ENCODE measurements at regions not wholly inside any gene's neighbourhood (a gene's known extent, or its start where the extent isn't known, plus 50 kb on each side); places are given as distances from the start of the nearest gene placed in this dataset.
"Not testable (repeated sequence)": the region's sequence is repeated elsewhere in the genome, so short reads cannot be mapped to it uniquely, and the experiment has no call there.

DNA sequence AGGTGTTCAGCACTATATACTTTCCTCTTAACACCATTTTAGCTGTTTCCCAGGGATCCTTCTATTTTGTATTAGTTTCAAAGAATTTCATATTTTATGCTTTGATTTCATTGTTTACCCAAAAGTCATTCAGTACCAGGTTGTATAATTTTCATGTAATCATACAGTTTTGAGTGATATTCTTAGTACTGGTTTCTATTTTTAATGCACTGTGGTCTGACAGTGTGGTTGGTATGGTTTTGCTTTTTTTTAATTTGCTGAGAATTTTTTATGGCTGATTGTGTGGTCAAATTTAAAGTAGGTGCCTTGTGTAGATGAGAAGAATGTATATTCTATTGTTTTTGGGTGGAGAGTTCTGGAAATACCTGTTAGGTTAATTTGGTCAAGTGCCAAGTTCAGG is 323.4 kb upstream of the EPHA6 start:
- DNase-seq = no peak

DNA sequence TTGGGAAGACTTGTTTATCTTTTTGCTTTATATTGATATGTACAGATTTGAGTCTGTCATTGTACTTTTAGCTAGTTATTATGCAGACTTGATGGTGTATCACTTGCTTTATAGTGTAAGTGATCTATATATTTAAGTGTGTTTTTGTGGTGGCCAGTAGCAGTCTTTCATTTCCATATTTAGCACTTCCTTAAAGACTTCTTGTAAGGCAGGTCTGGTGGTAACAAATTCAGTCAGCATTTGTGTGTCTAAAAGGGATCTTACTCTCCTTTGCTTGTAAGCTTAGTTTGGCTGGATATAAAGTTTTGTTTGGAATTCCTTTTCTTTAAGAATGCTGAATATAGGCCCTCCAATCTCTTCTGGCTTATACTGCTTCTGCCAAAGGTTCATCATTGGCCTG is 322.5 kb upstream of the EPHA6 start:
- DNase-seq = no peak

DNA sequence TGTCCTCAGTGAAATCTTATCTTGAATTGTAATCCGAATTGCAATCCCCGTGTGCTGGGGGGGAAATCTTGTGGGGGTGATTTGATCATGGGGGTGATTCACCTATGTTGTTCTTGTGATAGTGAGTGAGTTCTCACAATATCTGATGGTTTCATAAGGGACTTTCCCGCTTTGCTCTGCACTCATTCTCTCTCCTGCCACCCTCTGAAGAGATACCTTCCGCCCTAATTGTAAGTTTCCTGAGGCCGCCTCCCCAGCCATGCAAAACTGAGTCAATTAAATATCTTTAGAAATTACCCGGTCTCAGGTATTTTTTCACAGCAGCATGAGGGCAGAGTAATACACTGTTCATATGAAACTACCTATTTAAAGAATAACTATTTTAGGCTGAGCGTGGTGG is 304.1 kb upstream of the EPHA6 start:
- no peak for DNase-seq

DNA sequence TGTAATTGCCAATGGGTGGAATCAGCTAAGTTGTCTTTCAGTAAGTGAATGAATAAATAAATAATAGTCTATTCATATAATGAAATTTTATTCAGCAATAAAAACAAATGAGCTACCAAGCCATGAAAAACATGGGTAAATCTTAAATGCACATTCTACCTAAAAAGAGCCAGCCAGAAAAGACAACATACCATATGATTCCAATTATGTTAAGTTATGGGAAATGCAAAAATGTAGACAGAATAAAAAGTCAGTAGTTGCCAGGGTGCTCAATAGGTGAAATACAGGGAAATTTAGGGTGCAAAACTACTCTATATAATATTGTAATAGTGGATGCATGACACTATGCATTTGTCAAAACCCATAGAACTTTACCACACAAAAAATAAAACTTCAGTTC is 277.2 kb upstream of the EPHA6 start:
- DNase-seq = no peak

DNA sequence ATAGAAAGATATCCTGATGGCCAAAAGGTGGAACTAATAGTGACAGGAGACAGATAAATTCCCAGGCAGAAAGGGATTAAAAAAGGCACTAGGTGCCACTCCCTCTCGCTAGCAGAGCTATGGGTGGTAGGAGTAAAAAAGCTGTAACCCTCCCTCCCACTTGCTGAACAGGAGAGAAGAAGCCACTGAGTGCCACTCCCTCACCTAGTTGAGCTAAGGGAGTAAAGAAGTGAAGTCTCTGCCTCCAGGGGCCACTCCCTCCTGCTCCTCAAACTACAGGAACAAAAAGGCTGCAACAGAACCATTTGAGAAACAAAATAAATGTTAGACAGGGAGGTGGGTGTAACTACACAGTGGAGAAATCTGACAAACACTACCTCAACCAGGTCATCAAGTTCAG is 276.2 kb upstream of the EPHA6 start:
- no peak for DNase-seq

DNA sequence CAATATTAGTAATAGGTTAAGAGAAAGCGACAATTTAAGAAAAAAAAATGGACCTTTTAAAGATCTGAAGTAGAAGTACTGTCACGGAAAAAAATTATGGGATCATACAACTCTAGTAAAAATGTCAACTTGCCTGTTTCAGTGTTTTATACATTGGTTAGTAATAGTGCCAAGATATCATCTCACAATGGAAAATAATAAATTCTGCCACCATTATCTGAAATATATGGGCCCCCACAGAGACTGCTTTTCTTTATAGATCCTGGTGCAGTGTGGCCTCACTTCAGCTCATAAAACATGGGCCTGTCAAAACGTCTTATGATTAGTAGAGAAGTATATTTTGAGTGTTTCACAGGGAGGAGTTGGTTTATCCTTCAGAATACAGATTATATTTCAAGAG is 266.3 kb upstream of the EPHA6 start:
- DNase-seq = no peak

DNA sequence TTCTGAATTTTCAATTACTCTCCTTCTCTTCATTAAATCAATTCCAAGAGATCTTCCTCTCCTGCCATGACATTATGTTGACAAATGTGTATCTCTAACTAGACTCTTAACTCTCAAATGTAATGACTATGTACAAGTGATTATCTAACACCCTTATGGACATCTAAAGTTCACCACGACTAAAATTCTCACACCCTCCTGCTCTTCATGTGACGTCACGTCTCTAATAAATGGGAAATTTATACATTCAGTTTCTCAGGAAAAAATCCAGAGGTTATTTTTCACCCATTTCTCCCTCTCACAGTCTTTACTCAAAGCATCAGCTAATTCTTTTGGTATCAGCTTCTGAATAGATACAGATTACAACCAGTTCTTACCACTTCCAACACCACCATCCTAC is 237.5 kb upstream of the EPHA6 start:
- no peak for DNase-seq

DNA sequence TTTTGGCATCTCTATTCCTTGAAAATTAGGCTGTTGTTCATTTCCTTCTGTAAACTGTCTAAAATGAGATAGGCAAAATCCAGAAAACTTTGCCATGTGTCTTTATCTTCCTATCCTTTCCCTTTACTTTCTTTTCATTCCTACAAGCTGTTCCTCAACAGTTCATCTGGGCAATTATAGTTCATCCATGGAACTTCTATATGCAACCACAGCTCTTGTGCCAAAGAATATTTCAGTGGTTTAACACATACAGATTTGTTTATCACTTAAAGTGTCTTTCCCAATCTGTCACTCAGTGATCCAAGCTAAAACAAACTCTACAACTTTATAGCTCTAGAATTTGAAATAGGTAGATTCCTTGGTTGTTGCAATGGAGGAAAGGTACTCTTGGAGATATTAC is 230.3 kb upstream of the EPHA6 start:
- DNase-seq = no peak

DNA sequence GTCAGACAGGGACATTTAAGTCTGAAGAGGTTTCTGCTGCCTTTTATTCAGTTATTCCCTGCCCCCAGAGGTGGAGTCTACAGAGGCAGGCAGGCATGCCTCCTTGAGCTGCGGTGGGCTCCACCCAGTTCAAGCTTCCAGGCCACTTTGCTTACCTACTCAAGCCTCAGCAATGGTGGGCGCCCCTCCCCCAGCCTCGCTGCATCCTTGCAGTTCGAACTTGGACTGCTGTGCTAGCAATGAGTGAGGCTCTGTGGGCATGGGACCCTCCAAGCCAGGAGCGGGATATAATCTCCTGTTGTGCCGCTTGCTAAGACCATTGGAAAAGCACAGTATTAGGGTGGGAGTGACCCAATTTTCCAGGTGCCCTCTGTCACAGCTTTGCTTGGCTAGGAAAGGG is 207.5 kb upstream of the EPHA6 start:
- DNase-seq = not testable (repeated sequence)

DNA sequence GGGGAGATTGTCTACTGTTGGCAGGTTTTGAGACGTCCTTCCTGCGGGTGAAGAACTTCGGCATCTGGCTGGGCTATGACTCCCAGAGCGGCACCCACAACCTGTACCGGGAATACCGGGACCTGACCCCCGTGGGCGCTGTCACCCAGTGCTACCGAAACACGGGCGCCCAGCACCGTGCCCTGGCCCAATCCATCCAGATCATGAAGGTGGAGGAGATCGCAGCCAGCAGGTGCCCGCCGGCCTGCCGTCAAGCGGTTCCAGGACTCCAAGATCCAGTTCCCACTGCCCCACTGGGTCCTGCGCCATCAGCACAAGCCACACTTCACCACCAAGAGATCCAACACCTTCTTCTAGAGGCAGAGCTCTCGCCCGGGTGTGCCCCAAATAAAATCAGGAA is 194.9 kb upstream of the EPHA6 start:
- DNase-seq = no peak

DNA sequence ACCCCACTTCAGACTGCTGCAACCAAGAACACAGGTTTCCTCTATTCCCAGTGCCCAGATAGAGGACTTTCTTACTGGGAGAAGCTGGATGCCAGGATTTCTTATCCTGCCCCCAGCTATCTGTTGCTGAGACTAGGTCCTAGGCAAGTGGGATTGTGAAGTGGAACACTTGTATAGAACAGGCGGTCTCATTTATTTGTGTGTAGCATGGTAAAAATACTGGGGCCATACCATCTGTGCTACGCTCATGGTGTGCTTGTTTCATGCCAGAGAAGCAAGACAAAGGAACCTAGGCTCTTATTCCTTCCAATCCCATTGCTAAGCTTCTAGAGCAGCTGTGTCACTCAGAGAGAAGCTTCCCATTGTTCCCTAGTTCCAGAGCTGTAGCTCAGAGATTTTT is 191.5 kb upstream of the EPHA6 start:
- DNase-seq = no peak

DNA sequence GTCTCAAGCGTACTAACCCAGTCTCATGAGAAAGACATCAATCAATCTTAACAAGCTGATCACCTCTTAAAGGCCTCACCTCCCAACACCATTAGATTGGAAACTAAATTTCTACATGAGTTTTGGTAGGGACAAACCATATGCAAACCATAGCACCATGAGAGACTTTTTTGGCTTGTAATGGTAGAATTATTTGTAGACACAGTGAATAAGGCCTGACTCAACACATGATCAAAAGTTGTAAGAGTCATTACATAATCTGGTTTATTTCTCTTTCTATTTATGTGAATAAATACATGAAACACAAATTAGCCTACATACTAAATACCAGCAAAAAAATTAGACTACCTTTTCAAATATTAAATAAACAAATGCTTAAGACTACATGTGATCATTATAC is 183.3 kb upstream of the EPHA6 start:
- DNase-seq = no peak

DNA sequence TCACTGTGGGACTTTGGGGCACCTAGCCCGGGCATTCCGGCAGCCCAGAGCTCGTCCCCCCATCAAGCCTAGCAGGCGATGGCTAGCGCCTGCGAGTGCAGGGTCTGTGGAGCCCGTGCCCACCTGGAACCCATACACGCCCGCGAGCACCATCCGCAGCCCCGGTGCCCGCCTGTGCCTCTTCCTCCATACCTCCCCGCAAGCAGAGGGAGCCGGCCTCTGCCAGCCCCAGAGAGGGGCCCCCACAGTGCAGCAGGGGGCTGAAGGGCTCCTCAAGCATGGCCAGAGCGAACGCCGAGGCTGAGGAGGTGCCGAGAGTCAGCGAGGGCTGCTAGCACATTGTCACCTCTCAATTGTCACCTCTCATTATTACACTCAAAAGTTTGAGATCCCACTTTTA is 167.8 kb upstream of the EPHA6 start:
- no peak for DNase-seq

DNA sequence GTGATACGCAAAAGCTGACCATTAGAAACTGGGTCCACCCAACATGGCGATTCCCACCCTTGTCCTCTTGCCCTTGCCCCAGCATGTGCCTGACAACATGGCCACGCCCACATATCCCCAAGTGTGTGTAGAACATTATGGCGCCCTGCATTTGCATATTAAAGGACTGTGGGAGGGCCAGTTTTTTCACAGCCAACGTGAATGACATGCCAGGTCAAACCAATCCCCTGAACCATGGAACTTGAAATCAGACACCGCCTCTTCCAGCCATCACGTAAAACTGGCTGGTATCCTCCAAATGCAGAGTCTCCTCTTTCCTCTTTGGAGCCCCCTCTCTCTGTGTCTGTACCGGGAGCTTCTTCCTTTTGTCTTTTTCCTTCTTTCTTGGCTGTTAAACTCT is 156.7 kb upstream of the EPHA6 start:
- DNase-seq = no peak

DNA sequence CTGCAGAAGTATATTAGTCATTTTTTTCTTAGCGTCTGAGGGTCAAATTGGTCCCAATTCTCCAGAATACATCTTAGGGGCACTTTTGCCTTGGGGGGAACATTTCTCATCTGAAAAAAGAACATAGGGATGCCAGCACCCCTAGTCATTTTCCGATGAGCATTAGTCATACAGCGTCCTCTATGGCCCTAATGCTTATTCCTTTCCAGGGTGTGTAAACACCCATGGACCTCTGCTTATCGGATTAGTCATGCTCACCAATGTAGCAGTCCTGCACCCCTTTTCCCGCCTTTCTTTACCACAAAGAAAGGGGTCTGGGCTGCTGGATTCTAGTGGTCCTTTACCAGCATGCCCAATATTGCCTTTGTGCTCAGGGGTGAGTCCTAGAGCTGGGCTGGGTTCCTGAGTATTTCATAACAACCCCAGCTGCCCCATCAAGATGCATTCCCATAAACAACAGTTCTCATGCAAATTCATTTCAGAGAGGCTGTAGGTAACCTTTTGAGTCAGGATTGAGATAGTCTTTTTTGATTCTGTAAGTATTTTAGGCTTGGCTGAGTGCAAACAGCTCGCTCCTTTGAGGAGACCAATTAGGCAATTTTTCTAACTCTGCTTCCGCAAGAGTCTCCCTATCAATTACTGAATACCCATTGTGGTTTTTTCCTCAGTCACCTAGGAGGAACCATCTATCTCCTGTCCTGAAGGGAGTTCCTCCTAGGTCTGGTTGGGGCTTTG is 142.4 kb upstream of the EPHA6 start:
- not testable (repeated sequence) for DNase-seq

DNA sequence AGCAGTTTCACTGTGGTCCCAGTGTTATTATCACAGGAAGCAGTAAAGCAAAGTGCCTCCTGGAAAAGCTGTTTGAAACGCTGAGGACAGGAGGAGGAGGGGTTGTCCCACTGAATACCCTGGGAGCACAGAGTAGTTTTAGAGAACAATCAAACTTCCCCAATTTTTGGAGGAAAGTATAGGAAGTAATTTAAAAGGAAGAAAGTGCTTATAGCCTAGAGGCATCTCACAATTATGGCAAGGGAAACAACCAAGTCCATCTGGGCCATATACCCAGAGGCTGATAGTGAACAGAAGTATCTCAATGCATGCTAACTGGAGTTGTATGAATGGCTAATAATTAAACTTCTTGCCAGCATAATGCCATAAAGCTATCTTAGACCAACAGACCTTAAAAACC is 137.2 kb upstream of the EPHA6 start:
- no peak for DNase-seq

DNA sequence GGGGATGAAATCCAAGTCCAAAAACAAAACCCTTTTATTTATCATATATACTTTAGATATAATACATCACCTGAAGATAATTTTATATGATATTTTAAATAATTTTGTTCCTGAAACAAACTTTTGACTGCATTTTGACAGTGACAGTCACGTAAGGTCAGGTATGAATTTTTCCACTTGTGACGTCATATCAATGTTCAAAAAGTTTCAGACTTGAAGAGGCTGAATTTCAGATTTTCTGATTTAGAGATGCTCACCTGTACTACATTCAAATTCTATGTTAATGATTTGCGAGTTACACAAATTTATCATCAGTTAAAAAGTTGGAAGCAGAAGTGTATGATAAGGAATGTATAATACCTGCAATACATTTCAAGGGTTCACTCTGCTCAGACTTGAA is 136.1 kb upstream of the EPHA6 start:
- no peak for DNase-seq

DNA sequence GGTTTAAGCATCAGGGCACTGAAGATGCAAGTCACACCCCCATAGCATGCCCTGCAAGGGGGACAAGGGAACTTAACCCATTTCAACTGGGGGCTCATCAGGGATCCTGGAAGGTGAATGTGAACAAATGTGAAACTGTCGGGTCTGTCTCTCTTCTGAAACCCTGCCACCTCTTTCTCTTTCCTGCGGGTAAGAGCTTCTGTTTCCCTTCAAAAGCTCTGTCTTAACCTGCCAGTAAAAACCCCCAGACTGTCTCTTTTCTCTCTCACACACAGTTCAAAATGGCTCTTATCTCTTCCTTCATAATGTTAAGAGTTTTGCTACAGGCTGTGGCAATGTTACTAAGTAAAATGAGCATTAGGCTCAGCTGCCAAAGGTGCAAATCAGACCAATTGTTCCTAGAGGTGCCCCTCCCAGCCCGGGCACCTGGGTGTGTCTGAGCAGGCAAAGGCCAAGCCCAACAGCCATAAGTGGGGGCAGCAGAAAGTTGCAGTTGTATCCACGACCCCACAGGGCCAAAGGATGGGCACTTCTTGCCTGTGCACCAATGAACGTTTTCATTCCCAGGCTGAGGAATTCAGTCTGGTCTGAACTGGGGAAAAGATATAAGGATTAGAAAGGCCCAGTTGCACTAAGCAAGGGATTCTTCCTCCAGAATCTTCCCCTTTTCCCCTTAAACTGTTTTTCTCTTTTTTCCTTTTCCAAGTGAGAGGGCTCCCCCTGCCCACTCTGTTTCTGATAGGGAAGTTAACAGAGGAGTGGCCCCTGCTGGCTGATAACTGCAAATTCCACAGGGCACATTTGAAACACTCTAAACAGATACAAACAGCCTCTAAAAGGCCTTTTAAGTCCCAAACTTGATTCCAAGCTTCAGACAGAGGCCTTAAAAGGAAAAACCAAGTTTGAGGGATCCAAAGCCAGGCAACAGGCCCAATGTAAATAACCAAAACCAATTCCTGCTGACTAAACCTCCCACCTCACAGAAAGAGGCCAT is 113.8 kb upstream of the EPHA6 start:
- DNase-seq = no peak

DNA sequence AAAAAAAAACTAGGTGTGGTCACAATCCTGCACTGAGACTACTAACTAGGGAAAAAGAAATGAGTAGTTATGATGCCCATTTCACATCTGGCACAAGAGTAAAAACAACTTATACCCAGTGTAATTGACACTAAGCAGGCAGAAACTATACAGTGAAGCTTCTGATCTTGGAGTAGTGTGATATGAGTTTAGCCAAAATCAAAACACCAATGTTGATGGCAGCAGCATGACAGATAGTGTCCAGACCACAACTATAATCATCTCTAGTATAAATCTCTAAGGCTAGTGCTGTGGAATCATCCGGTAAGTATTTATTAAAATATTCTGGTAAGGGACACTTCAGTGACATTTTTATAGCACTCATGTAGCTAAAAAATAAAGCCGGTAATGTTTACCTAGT is 108.5 kb upstream of the EPHA6 start:
- no peak for DNase-seq

DNA sequence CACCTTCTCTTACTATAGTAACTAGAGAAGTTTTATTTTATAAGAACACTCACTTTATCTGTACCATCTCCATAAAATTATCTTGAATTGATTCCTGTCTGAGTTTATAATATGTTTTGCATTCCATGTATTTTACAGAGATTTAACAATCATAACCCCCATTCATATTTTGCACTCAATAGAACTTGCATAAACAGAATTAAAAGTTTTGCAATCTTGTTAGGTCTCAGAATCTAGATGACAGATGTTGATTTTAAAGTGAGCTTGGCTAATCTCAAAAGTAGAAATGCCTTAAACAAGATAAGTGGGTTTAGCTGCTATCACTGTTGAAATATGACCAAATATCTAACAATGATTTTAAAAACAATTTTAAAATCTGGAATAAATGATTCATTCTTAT is 107.9 kb upstream of the EPHA6 start:
- DNase-seq = no peak

DNA sequence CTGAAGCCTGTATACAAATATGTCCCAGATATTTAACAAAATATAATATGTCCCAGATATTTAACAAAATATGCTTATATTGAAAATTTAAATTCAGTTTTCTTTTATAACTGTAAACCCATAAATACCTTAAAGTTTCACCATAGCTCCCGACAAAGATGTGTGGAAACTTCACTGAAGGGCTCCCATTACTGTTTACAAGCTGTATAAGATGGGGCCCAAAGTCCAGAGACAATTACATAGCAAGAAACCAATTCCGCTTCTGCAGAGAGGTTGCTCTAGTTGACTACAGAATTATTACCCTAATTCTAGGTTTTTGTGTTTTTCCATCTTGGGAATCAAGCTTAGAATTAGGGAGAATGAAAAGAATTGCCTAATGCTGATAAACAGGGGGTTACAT is 102.6 kb upstream of the EPHA6 start:
- DNase-seq = no peak

DNA sequence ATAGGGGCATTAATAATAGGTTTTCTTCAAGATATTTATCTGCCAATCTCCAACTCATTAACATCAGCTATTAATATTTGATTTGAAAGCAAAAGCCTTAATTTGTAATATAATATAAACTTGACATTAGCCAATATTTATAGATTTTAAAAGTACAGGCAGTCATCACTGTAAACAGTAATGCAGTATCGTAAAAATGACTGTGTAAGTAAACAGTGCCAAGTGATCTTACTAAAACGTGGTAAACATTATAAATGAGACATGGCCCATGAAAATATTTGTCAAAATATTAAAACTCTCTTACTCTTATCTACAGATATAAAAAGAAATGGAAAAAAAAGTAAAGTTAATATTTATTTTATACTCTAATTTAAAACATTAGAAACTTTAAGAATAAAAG is 101.6 kb upstream of the EPHA6 start:
- DNase-seq = no peak

DNA sequence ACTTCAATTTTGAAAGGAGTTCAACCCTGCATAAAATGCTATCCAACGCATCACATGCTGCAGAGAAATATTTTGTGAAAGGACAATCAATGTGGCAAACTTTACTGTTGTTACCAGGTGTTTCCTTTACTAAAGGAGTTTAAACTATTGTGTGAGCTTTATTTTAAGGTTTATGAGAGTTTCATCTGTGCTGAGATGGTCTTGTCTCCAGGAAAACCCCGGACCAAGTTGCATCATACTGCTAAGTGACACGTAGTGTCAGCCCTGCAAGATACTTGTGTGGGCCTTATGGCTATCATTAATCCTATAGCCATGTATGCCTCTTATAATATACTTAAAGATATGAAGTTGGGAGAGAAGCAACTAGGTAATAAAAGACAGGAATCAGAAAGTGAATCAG is 94.5 kb upstream of the EPHA6 start:
- DNase-seq = no peak

DNA sequence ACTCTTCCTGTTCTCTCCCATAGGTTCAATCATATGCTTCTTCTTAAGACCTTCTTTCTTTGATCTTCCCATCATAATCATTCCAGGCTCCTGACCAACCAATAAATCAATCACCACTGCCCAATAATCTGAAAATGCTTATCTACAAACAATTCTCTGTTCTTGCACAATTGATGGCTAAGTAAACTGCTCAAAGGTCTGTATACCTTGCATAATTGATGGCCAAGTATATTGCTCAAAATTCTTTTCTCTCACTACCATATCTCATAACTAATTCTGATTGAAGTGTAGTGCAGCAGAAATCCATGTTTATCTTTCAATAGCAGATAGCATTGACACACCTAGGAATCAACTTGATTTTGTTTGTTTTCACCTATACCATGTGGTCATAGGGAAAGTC is 83.4 kb upstream of the EPHA6 start:
- DNase-seq = no peak

All from RPMI8226 (cell line).